Gastrocnemius medialis (tissue), 4 donors: ENCODE measurements at regions not wholly inside any gene's neighbourhood (a gene's known extent, or its start where the extent isn't known, plus 50 kb on each side); places are given as distances from the start of the nearest gene placed in this dataset.

Experiments
- ATAC-seq, 2 donors: fragments of 150-250 bp; one replicate each; pipeline ENCODE4 v1.9.1; 2016
- DNase-seq, 2 donors: peaks; one replicate each; pipeline ENCODE4 v3.0.0-alpha.2; 2019
- H3K27ac ChIP-seq, 4 donors: fragments of 200-600 bp; sonication (generic); 1 replicate in 1 of 4; 2 replicates in 3 of 4; pipeline ENCODE4 v1.5.1; 2016 to 2018; ENCODE audit warnings: mild to moderate bottlenecking in 2 of 4, moderate library complexity in 1 of 4
- H3K27me3 ChIP-seq, 3 donors: fragments of 200-600 bp; sonication (generic) in 2 of 3; 1 replicate in 1 of 3; 2 replicates in 2 of 3; pipeline versions ENCODE4 v1.5.1 to v1.6.0; 2016 to 2019; ENCODE audit warnings: mild to moderate bottlenecking in 1 of 3, moderate library complexity in 1 of 3
- H3K36me3 ChIP-seq, 2 donors: fragments of 200-600 bp; sonication (generic) in 1 of 2; one replicate each; pipeline ENCODE4 v1.5.1; 2017 to 2018
- H3K4me1 ChIP-seq, 2 donors: fragments of 200-600 bp; sonication (generic) in 1 of 2; one replicate each; pipeline ENCODE4 v1.5.1; 2016 to 2017; ENCODE audit warnings: mild to moderate bottlenecking in 2 of 2
- H3K4me3 ChIP-seq, 4 donors: fragments of 200-600 bp; sonication (generic) in 3 of 4; 1 replicate in 1 of 4; 2 replicates in 3 of 4; pipeline ENCODE4 v1.5.1; 2016 to 2019; ENCODE audit warnings: mild to moderate bottlenecking in 2 of 4
- H3K9me3 ChIP-seq, 3 donors: fragments of 200-600 bp; sonication (generic) in 2 of 3; 1 replicate in 1 of 3; 2 replicates in 2 of 3; pipeline ENCODE4 v1.5.1; 2016 to 2019
- POLR2A ChIP-seq, 2 donors: fragments of 450-650 bp; IDR thresholded peaks; one replicate each; pipeline ENCODE4 v1.6.1; 2017; ENCODE audit warnings: antibody characterized with exemption in 2 of 2, mild to moderate bottlenecking in 2 of 2, moderate library complexity in 2 of 2
- in situ Hi-C, 4 donors: fragments of 200-750 bp; cut with MboI; loops; one replicate each; pipeline versions ENCODE4 v1.15.0 to v1.8.0; 2017; ENCODE audit warnings: low sequenced_read_pairs in 4 of 4
- intact Hi-C: fragments of 100-400 bp; cut with DNase I; formaldehyde crosslinking; loops from one replicate; pipeline ENCODE4 v1.15.1; 2023; ENCODE audit warnings: low total_unique reads
- TF ChIP-seq, protein P1 (sequence below), 5 experiments: fragments of 450-650 bp in 3 of 5; fragments of 200-600 bp in 2 of 5; sonication (generic) in 2 of 5; IDR thresholded peaks in 4 of 5; conservative IDR thresholded peaks in 1 of 5; 1 replicate in 4 of 5; 2 replicates in 1 of 5; pipeline ENCODE4 v1.5.1; 2016 to 2019; ENCODE audit warnings: antibody characterized with exemption in 5 of 5, mild to moderate bottlenecking in 3 of 5, moderate library complexity in 3 of 5

DNA sequence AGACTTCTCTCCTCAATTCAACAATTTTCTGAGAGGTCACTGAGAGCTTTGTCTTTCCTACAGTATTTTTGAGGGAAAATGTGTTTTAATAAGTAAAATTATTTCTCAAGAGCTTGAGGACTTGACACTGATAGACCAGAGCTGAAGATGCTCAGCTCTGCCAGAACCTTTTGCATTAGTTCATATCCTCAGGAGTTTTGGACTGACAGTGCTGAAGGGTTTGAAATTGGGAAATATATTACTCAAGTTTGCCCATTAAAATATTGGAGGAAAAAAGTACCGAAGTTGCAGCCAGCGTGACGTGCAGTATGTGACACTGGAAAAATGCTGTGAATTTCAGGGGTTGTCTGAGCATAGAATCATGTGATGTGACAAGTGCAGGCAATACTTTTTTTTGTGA lies 346.6 kb upstream of the DPYD start:
- TF ChIP-seq, protein P1, sequence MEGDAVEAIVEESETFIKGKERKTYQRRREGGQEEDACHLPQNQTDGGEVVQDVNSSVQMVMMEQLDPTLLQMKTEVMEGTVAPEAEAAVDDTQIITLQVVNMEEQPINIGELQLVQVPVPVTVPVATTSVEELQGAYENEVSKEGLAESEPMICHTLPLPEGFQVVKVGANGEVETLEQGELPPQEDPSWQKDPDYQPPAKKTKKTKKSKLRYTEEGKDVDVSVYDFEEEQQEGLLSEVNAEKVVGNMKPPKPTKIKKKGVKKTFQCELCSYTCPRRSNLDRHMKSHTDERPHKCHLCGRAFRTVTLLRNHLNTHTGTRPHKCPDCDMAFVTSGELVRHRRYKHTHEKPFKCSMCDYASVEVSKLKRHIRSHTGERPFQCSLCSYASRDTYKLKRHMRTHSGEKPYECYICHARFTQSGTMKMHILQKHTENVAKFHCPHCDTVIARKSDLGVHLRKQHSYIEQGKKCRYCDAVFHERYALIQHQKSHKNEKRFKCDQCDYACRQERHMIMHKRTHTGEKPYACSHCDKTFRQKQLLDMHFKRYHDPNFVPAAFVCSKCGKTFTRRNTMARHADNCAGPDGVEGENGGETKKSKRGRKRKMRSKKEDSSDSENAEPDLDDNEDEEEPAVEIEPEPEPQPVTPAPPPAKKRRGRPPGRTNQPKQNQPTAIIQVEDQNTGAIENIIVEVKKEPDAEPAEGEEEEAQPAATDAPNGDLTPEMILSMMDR (IDR thresholded peaks at IDR 0.05 in 4 of 5, conservative IDR thresholded peaks at IDR 0.05 in 1 of 5): no peak
- no peak for TF ChIP-seq POLR2A (IDR thresholded peaks at IDR 0.05)
- Histone ChIP-seq H3K27ac (no peak overlapping the region), H3K4me3 (no peak overlapping the region), H3K4me1 (no peaks in the 10 kb centered on the region), H3K36me3 (no peaks in the 10 kb centered on the region), H3K27me3 (no peaks in the 10 kb centered on the region), H3K9me3 (no peaks in the 10 kb centered on the region)
- ATAC-seq: peak in 1 of 2 donors; percentile 45
- in situ Hi-C loops: no loop called here
- peak in 1 of 2 donors; percentile 12 for DNase-seq
- intact Hi-C loops: no loop called here

DNA sequence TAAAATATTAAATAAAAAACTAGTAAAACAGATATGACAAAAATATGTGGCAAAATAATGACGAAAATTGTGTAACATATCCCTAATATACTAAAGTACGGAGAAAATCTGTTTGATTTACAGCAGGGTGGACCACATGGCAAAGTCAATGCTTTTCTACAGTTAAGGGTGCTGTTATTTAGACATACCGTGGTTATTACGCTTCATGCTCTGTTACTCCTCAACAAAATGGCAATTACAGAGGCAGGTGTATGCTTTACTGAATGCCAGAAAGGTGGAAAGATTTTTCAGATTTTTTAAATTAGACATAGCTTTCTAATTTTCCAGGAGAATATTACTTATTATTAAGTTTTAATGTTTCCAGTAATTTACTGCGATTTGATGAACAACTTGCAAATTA lies 343.9 kb upstream of the DPYD start:
- Histone ChIP-seq H3K36me3 (no peaks in the 10 kb centered on the region), H3K9me3 (no peaks in the 10 kb centered on the region), H3K4me1 (no peaks in the 10 kb centered on the region), H3K27ac (no peak overlapping the region), H3K4me3 (no peak overlapping the region), H3K27me3 (no peaks in the 10 kb centered on the region)
- intact Hi-C loops: no loop called here
- TF ChIP-seq, protein P1 (IDR thresholded peaks at IDR 0.05 in 4 of 5, conservative IDR thresholded peaks at IDR 0.05 in 1 of 5): no peak
- no peak for ATAC-seq
- no peak for DNase-seq
- in situ Hi-C loops: no loop called here

DNA sequence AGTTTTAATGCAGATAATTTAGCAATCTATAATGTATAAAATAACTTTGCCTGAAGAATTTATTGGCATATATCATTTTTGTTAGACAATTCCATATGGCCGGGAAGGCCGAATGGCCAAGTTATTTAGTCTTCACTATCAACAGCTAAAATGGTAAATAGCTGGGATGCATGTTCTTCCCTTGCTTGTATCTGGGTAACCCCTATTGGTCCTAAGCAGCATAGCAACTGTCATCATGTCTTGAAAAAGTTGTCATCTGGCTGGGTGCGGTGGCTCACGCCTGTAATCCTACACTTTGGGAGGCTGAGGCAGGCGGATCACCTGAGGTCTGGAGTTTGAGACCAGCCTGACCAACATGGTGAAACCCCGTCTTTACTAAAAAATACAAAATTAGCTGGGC lies 340.0 kb upstream of the DPYD start:
- intact Hi-C loops: no loop called here
- no peak for DNase-seq
- in situ Hi-C loops: no loop called here
- H3K4me3 ChIP-seq: no peak overlapping the region
- no peaks in the 10 kb centered on the region for H3K27me3 ChIP-seq
- no peaks in the 10 kb centered on the region for H3K4me1 ChIP-seq
- H3K27ac ChIP-seq: no peak overlapping the region
- no peak for ATAC-seq
- H3K9me3 ChIP-seq: no peaks in the 10 kb centered on the region
- no peaks in the 10 kb centered on the region for H3K36me3 ChIP-seq
- no peak for TF ChIP-seq POLR2A (IDR thresholded peaks at IDR 0.05)
- TF ChIP-seq, protein P1 (IDR thresholded peaks at IDR 0.05 in 4 of 5, conservative IDR thresholded peaks at IDR 0.05 in 1 of 5): no peak

DNA sequence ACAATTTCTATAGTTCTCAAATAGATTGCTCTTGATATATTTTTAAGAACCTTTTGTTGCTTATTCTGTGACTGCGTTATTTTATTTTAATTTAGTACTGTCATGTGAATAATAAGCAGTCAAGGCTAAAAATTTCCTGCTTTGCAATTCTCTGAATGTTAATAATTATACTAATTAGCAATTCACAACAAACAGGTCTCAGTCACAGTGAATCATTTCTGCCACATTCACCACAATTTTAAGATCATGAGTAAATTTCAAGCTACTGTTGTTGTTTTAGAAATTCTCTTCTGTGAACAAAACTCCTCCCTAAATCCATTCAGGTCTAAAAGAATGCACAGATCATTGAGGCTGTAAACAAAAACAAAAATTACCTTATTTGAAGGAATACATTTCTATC lies 339.6 kb upstream of the DPYD start:
- in situ Hi-C loops (no loop called here), intact Hi-C loops (no loop called here)
- no peak for TF ChIP-seq POLR2A (IDR thresholded peaks at IDR 0.05)
- TF ChIP-seq, protein P1 (IDR thresholded peaks at IDR 0.05 in 4 of 5, conservative IDR thresholded peaks at IDR 0.05 in 1 of 5): no peak
- Histone ChIP-seq H3K4me3 (no peak overlapping the region), H3K36me3 (no peaks in the 10 kb centered on the region), H3K27me3 (no peaks in the 10 kb centered on the region), H3K27ac (no peak overlapping the region), H3K9me3 (no peaks in the 10 kb centered on the region), H3K4me1 (no peaks in the 10 kb centered on the region)
- DNase-seq (no peak), ATAC-seq (no peak)

DNA sequence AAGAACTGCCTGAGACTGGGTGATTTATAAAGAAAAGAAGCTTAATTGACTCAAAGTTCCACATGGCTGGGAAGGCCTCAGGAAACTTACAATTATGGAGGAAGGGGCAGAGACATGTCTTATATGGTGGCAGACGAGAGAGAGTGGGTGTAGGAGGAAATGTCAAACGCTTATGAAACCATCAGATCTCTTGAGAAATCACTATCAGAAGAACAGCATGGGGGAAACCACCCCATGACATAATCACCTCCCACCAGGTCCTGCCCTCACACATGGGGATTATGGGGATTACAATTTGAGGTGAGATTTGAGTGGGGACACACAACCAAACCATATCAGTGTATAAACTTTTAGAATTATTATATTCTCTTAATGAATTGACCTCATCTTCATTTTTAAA lies 335.9 kb upstream of the DPYD start:
- in situ Hi-C loops: no loop called here
- no peak overlapping the region for H3K27ac ChIP-seq
- H3K4me1 ChIP-seq: no peaks in the 10 kb centered on the region
- H3K36me3 ChIP-seq: no peaks in the 10 kb centered on the region
- DNase-seq (no peak), ATAC-seq (no peak)
- no peaks in the 10 kb centered on the region for H3K27me3 ChIP-seq
- TF ChIP-seq POLR2A (IDR thresholded peaks at IDR 0.05): no peak
- TF ChIP-seq, protein P1 (IDR thresholded peaks at IDR 0.05 in 4 of 5, conservative IDR thresholded peaks at IDR 0.05 in 1 of 5): no peak
- no peaks in the 10 kb centered on the region for H3K9me3 ChIP-seq
- H3K4me3 ChIP-seq: no peak overlapping the region
- intact Hi-C loops: no loop called here
